ENCODE measurements at regions not wholly inside any gene's neighbourhood (a gene's known extent, or its start where the extent isn't known, plus 50 kb on each side); places are given as distances from the start of the nearest gene placed in this dataset.
A peak's percentile ranks its signal among the peaks of the same experiment; 100 is the strongest.

DNA sequence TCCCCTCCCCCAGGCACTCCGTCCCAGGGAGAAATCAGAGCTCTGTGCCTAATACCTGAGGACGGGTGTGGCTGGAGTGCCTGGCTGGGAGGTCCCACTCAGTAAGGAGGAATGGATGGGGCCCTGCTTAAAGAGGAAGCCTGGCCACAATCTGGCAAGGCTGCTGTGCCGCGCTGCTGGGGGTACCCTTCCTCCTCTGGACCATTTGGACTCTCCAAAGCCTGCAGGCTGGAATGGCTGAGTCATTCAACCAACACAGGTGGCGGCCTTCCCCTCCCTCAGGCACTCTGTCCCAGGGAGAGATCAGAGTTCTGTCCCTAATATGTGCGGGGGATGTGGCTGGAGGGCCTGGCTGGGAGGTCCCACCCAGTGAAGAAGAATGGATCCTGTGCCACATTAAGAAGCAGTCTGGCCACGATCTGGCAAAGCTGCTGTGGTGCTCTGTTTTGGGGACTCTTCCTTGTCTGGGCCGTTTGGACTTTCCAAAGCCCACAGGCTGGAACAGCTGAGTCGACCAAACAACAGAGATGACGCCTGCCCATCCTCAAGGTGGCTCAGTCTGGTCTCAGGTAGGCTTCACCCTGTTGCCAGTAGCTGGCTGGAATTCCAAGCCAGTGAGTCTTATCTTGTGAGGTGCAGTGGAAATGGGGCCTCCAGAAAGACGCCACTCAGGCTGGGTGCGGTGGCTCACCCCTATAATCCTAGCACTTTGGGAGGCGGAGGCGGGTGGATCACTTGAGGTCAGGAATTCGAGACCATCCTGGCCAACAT, 127.3 kb upstream of the HUWE1 start:
- Histone ChIP-seq H3K4me1 (peaks cover 9% of the 10 kb centered on the region), H3K4me2 (peak overlapping the region; percentile 47; the same call in 2 of the 3 replicates), H3K4me3 (no peak overlapping the region), H3K9me3 (no peaks in the 10 kb centered on the region), H3K27ac (peak overlapping the region; percentile 24 to 60; a peak in 3 of 6 replicates)
- DNase-seq (ENCODE audit: low read depth in 1 of 2, low spot score in 1 of 2) = no peak
- ChIA-PET CTCF (no interaction called here), POLR2A (no interaction called here)
- WGBS (ENCODE audit: missing lambda C conversion rate) = 55% methylated on average over 7 of the region's 15 CpGs
- 0 out of 6 replicates have a peak, but pooled peaks of 1 of the 2 experiments have one; percentile 56 for ATAC-seq
- FAIRE-seq = no peak
- no peak for TF ChIP-seq MAZ (IDR thresholded peaks at IDR 0.05; ENCODE audit: borderline replicate concordance, low read depth, low read length)
- TF ChIP-seq, protein P1, sequence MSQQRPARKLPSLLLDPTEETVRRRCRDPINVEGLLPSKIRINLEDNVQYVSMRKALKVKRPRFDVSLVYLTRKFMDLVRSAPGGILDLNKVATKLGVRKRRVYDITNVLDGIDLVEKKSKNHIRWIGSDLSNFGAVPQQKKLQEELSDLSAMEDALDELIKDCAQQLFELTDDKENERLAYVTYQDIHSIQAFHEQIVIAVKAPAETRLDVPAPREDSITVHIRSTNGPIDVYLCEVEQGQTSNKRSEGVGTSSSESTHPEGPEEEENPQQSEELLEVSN (IDR thresholded peaks at IDR 0.05; ENCODE audit: borderline replicate concordance, low read depth) = no peak
- TF ChIP-seq ZFP36 (IDR thresholded peaks at IDR 0.05; ENCODE audit: borderline replicate concordance, partially characterized antibody) = no peak

GRCh38 chrX:53798281-53798680, 111.8 kb upstream of the HUWE1 start:
- Histone ChIP-seq H3K4me2 (no peak overlapping the region), H3K4me1 (no peaks in the 10 kb centered on the region), H3K9me3 (no peaks in the 10 kb centered on the region), H3K27ac (no peak overlapping the region), H3K4me3 (no peak overlapping the region)
- POLR2A ChIA-PET = no interaction called here
- WGBS (ENCODE audit: missing lambda C conversion rate) = 80% methylated on average over 3 of the region's 3 CpGs
- ATAC-seq (no peak), FAIRE-seq (no peak), DNase-seq (ENCODE audit: low read depth in 1 of 2, low spot score in 1 of 2) (no peak)
- CTCF ChIA-PET = no interaction called here
- TF ChIP-seq, protein P1 (IDR thresholded peaks at IDR 0.05; ENCODE audit: borderline replicate concordance, low read depth) = no peak
- no peak for TF ChIP-seq RFX5 (IDR thresholded peaks at IDR 0.05)
- TF ChIP-seq RAD21 (conservative IDR thresholded peaks at IDR 0.05 in 1 of 2, IDR thresholded peaks at IDR 0.05 in 1 of 2) = no peak
- TF ChIP-seq NPAS2 (CRISPR knock-in tag; IDR thresholded peaks at IDR 0.05; ENCODE audit: borderline replicate concordance) = no peak
- TF ChIP-seq, protein P2, sequence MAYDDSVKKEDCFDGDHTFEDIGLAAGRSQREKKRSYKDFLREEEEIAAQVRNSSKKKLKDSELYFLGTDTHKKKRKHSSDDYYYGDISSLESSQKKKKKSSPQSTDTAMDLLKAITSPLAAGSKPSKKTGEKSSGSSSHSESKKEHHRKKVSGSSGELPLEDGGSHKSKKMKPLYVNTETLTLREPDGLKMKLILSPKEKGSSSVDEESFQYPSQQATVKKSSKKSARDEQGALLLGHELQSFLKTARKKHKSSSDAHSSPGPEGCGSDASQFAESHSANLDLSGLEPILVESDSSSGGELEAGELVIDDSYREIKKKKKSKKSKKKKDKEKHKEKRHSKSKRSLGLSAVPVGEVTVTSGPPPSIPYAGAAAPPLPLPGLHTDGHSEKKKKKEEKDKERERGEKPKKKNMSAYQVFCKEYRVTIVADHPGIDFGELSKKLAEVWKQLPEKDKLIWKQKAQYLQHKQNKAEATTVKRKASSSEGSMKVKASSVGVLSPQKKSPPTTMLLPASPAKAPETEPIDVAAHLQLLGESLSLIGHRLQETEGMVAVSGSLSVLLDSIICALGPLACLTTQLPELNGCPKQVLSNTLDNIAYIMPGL (CRISPR knock-in tag; IDR thresholded peaks at IDR 0.05; ENCODE audit: borderline replicate concordance) = no peak

DNA sequence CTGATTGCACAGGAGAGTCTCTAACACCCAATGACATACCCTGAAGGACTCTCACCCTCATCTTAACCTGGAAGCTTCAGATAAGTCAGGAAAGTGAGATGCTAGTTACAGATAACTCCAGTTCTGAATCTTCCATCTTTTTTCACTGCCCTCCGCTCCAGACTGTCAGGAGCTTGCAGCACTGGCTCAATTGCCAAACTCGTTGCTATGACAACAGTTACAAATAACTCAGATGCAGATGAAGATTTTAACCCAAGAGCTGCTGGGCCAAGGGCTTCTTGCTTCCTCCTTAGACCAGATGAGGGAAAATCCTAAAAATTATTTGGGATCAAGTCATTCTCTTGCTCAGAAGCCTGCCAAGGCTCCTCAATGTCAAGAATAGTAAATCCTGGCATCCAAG, 109.1 kb upstream of the HUWE1 start:
- 9% methylated on average over 2 of the region's 2 CpGs for WGBS (ENCODE audit: missing lambda C conversion rate)
- no peak overlapping the region for H3K4me3 ChIP-seq
- H3K27ac ChIP-seq = no peak overlapping the region
- ChIA-PET CTCF (no interaction called here), POLR2A (no interaction called here)
- no peaks in the 10 kb centered on the region for H3K4me1 ChIP-seq
- no peaks in the 10 kb centered on the region for H3K9me3 ChIP-seq
- DNase-seq (ENCODE audit: low read depth in 1 of 2, low spot score in 1 of 2) (peak in 1 of 2 experiments; percentile 10), FAIRE-seq (no peak), ATAC-seq (no peak)
- H3K4me2 ChIP-seq = no peak overlapping the region
- TF ChIP-seq RAD21 (conservative IDR thresholded peaks at IDR 0.05 in 1 of 2, IDR thresholded peaks at IDR 0.05 in 1 of 2) = no peak
- TF ChIP-seq EHF (CRISPR knock-in tag; IDR thresholded peaks at IDR 0.05) = no peak
- TF ChIP-seq, protein P3, sequence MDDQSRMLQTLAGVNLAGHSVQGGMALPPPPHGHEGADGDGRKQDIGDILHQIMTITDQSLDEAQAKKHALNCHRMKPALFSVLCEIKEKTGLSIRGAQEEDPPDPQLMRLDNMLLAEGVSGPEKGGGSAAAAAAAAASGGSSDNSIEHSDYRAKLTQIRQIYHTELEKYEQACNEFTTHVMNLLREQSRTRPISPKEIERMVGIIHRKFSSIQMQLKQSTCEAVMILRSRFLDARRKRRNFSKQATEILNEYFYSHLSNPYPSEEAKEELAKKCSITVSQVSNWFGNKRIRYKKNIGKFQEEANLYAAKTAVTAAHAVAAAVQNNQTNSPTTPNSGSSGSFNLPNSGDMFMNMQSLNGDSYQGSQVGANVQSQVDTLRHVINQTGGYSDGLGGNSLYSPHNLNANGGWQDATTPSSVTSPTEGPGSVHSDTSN (IDR thresholded peaks at IDR 0.05) = no peak
- TF ChIP-seq TP53 (CRISPR knock-in tag; IDR thresholded peaks at IDR 0.05) = no peak
- no peak for TF ChIP-seq KDM1A (IDR thresholded peaks at IDR 0.05; ENCODE audit: low read depth)
- TF ChIP-seq, protein P2 (CRISPR knock-in tag; IDR thresholded peaks at IDR 0.05; ENCODE audit: borderline replicate concordance) = no peak
- no peak for TF ChIP-seq POLR2AphosphoS2 (conservative IDR thresholded peaks at IDR 0.05; ENCODE audit: low read length)
- TF ChIP-seq FOSL2 (IDR thresholded peaks at IDR 0.05) = no peak
- TF ChIP-seq FOSL2 (CRISPR knock-in tag; IDR thresholded peaks at IDR 0.05) = no peak
- TF ChIP-seq EHMT2 (IDR thresholded peaks at IDR 0.05; ENCODE audit: low read depth) = no peak
